GM19463 (cell line): ENCODE measurements at regions not wholly inside any gene's neighbourhood (a gene's known extent, or its start where the extent isn't known, plus 50 kb on each side); places are given as distances from the start of the nearest gene placed in this dataset.

Source experiments
- ATAC-seq: cut with Tn5 transposase; IDR thresholded peaks from one replicate; pipeline ENCODE4 v1.9.1; 2021; ENCODE audit warnings: mild to moderate bottlenecking, moderate library complexity; ENCODE audit not compliant: unreplicated experiment

DNA sequence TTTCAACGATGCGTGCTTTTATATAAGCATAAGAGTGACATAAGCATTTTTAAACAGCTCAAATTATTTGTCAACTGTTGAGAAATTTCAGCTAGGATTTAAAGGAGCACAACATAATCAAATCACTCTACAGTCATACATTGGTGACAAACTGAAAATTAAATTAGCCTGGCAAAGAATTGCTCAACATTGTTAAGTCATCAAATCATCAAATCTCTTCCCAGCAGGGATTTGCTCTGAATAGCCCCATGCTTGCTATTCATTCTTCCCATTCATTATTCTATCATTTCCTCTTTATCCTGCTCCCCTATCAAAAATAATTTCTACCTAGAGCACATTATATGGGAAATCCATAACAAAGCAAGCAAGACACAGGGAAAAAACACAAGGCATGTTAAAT lies 198.7 kb upstream of the LUZP2 start:
- no peak for ATAC-seq

DNA sequence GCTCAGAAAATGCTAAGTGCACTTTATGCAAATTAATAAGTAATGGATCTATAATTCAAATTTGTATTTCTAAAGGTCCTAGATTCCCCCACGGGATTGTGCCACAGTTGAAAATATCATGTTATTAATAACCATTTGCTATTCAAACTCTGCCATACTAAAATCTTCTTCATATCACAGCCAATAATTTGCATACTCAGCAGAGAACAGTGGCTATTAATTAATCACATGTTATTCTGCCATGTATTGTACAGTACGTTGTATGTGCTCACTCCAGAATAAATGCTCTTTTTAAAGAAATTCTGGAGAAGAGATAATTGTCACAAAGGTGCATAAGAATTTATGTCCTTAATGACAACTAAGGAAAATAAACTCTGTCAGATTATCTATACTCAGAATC lies 184.9 kb upstream of the LUZP2 start:
- no peak for ATAC-seq

DNA sequence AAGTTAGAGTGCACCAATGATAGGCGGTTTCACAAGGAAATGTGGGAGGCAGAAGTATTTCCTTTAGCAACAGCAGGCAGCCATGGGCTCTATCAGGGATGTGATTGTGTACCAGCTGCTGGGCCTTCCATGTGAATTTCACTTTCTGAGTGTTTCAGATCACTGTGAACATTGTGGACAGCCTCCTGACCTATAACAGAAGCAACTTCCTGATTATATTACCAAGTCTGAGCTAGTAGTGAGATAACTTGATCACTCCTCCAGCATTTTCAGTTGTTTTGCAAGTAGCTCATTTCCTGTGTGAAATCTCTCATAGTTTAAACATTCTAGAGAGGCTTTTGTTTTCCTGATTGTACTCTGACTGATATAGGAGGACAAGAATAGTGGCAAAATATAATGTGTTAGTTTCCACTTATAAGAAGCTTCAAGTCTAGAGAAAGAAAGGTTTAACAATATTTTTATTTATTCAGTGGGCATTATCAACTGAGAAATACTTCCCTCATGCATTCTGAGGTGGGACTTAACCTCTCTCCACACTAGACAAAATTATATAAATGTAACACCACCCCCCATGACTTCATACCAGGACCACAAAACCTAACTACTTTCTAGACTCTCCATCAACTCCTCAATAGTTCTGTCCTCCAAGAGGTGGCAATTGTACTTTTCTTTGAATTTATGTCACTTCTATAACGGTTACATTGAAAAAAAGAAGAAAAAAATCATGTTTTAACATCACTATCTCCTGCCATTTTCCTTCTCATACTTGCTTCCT lies 184.2 kb upstream of the LUZP2 start:
- no peak for ATAC-seq

DNA sequence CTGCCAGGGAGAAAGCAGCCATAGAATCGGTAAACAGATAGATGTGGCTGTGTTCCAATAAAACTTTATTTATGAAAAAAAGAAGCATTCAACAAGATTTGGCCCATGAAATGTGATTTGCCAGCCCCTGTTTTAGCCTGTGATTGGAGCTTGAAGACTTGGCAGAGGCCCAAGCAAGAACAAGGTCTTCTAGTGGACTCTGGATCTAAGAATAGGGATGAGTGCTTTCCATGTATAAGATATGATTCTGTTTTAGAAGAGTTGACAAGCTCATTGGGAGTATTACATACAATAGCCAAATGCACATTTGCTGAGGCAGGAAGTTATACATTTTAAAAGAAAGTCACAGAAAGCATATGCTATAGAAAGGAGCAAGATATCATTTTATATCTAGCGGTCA lies 175.6 kb upstream of the LUZP2 start:
- ATAC-seq, result no peak

DNA sequence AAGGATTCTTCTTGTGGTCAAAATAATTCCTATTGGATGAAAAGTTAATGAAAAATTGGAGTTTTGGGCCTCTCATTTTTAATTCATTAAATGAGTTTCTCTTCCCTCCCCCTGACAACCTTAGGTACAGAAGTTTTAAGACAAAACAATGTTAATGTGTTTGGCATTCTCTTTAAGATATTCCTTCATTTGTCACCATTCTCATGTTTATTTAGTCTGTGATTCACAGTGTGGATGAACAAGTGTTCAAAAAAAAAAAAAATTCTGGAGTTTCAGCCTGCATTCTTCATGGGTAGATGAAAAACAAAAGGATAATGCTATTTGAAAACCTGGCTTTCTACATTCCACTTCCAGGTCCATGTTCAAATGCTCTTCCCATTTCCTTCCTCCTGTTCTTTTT lies 172.6 kb upstream of the LUZP2 start:
- ATAC-seq, result no peak

DNA sequence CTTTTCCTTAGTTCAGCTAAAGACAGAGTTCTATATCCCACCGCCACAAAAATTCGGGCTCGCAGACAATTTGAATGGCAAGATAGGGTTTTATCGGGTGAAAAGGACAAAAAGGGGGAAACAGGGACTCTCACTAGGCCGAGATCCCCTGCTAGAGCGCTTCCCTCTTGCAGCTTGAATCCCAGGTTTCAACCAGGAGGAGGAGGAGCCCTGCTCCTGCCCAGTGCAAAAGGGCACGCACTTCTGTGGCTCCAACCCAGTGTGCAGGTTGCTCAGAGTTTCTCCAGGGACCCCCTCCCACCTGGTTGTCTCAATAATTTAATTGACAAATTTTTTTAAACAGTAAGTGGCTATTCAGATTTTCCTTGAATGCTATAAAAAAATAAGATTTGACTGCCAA lies 152.6 kb upstream of the LUZP2 start:
- ATAC-seq, result no peak

DNA sequence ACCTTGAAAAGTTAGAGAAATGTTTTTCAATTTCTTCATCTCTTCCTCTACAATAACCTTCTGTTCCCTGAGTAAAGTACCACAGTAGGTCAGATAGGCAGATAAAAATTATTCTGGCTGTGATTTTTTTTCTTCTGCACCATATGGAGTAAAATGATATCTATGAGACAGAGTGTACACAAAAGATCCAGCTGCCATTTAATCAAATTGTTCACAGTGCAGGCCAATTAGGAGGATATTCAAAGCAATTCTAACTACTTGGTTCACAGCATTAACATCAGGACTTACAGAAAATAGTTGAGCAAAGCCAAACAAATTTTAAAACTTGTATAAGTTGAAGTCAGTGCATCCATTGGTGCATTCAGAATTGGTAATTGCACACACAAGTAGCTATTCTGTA lies 147.9 kb upstream of the LUZP2 start:
- no peak for ATAC-seq

DNA sequence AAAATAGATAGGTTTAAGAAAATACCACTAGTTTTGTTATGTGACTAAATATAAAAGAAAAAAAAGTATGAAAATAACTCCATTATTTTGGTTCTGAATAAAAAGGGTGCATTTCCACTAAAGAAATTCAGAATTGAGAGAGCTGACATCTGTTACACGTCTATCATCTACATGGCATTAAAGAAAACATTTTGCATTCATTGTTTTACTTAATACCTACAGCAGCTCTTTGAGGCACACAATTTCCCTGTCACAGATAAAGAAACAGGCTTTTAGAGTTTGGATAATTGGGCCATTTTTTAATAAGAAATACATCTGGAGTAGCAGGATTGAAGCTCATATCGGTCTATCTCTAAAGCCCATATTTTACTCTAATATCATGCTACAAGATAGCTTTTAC lies 145.7 kb upstream of the LUZP2 start:
- ATAC-seq, result no peak

DNA sequence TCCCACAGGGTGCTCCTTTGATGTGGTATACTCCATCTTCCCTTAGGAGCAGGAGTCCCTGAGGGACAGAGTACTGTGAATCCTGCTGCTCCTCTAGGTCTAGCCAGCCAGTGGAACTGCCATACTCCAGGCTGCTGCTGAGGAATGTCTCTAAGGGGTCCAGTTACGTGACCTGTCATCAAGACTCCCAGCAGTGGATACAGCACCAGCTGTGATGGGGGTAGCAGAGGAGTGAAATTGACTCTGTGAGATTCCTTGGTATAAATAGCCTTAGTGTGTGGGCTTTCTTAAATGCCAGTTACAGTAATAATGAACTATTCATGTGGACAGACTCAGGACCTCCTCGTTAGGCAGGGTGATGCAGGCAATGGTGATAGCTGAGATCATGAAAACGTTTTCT lies 140.4 kb upstream of the LUZP2 start:
- no peak for ATAC-seq

DNA sequence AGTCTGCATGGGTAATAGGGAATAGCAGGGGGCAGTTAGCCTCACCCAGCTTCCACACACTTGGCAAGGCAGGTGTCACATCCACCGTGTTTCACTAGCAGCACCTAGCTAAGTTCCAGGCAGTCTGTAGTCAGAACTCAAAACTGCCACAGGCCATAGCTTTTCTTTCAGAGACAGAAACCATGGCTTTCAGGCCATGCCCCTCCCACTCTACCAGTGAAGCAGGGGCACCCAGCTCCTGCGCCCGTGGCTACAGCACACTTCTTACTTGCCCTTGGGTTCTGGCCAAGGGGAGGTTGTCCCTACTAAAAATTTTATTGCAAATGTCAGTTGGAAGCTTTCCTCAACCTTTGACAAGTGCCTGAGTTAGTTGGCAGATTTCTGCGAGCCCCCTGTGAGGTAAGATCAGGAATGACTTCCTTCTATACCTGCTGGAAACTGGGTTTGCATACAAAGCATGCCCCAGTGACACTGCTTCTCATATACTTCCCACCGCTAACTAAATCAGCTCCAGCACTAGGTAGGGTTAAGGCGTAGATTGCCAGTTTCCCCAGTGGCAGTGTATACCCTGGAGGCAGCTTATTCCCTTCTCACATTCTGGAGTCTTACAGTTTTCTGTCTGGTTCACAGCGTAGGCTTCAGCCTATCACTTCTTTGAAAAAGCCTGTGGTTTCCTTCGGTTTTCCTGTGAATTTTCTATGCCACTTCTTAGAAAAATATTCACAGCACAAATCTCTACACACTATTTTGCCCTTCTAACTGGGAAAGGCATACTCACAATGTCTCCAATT lies 139.0 kb upstream of the LUZP2 start:
- ATAC-seq, result no peak

DNA sequence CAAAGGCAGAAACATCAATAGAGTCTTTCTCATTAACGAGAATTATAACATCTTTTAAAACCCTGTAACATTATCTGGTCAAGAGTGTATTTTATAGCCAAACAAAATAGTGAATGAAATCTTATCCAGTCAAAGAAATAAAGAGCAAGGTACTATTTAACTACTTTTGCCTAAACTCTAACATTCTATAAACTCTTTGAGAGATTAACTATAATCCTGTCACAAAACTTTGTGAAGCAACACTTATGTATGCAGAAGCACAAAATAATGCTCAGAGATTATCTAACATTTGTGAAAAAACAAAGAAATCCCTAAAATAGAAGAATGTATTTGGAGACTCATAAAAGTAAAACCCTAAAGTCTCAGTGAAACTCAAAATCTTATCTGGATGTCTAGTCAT lies 124.4 kb upstream of the LUZP2 start:
- no peak for ATAC-seq

DNA sequence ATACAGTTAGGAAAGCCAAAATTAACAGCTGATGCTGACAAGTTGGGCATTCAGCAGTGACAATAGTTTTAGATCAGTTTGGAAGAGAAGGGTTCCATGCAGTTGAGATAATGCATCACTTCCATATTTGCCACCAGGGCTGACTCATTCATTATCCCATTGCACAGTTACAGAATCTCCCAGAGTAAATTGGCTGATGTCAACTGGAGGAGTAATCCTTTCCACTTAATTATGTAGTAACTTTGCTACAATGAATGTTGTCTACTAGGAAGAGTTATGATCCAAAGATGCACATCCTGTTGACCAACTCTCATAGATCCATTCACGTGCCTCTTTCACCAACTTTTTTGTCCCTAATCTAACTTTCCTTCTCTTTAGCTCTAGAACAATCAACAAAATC lies 123.3 kb upstream of the LUZP2 start:
- ATAC-seq, result no peak

DNA sequence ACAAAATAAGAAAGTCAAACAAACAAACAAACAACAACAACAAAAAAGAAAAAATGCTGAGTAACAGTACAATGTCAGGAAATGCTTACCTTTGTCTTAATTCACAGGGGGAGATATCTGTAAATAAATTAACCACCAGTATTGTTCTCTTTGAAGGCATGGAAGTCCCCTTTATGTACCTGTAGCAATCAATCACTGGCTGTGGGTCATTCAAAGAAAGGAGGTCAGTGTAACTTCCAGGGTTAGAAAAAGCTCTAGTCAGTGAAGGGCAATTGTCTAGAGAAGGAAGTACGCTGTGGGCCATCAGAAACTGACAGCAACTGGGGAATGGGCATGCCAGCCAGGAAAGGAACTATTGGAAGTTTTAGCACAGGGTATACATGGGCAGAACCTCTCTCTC lies 121.5 kb upstream of the LUZP2 start:
- no peak for ATAC-seq

DNA sequence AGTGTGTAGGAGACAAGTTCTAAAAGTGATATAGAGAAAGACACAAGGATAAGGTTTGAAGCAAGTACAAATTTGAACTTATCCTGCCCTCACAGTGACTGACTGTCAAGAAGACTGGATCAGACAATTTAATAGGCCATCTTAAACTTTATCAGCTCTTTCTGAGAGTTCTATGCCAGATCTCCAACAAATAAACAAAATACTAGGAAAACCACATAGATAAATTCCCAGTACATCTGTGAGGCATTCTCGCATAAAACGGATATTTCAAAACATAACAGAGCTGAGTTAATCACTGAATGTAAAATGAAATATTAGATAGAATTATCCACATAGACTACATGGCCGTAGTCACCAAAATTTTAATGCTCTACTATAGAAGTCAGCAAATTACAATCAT lies 120.9 kb upstream of the LUZP2 start:
- ATAC-seq, result no peak

DNA sequence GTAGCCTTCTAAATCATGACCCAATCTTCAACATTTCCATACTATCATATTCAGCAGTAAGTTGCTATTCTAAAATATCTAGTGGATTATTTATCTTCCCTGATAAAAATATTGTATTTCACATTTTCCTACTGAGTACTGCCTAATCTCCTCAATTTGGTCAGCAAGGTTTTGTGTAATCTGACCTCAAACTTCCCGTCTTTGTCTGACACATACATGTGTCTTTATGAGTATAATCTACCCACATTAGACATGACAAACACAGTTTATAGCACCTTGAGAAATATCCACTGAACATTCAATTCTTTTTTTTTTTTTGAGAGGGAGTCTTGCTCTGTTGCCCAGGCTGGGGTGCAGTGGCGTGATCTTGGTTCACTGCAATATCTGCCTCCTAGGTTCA lies 113.7 kb upstream of the LUZP2 start:
- ATAC-seq, result no peak

DNA sequence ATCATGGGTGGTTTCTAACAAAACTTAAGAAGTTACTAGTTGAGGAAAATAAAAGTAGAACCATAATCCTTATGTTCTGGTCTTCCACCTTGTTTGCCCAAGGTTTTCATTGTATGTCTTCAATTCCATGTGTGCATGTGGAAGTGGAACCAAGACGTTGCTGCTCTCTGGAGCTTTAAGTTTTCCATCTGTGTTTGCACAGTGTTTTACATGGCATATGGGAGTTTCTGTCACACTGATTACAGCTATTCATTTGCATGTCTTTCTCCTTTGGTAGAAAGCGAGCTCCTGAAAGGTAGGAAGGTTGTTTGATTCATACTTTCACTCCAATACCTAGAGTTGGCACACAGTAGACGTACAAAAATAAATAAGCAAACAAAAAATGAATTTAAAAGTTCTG lies 112.6 kb upstream of the LUZP2 start:
- ATAC-seq, result no peak

DNA sequence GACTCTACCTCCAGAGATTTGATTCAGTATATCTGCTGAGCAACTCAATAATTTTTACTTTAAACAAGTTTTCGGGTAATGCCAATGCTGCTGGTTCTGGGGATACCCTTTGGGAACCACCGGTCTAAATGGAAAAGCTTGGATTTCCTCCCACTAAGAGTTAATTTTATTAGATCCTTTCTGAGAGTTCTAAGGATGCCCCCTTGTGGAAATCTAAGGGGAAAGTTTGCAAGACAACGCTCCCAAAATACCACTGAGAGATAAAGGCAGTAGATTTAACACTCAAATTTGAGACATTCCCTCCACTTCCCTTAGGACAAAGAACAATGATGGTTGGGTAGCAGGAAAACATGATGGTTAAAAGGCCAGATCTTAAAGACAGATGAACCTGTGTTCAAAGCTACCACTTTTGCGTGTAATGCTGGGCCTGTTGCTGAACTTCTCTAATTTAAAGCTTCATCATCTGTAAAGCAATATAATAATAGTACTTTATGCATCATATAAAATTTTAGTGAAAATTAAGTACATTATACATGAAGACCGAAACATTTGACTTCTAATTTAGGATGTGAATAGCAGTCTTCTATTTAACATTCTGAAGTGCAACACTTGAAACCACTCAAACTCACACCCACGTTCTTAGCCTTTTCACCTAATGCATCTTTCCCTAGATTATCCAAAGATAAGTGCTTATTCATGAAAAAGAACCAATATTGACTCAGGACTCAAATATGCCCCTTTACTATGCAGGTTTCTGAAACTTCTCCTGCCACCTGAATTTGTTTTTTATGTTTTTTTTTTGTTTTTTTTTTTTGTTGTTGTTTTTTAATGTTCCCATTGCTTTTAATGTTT lies 110.1 kb upstream of the LUZP2 start:
- ATAC-seq, result no peak

DNA sequence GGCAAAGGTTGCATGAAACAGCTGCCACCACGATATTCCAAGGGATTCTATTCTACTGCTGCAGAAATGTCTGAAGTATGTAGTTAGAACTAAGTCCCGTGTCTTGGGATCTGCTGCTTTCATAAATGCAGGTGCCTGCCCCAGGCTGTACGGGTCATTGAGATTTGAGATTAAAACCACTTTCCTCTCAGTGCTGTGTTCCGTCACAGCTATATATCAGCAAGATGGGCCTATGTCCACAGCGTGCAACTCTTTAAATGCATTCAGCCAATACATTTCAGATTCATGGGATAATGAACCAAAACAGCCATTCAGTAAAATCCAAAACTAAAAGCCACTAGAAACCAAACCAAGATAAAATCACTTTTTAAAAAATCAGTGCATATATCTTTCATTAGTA lies 107.3 kb upstream of the LUZP2 start:
- ATAC-seq, result no peak

DNA sequence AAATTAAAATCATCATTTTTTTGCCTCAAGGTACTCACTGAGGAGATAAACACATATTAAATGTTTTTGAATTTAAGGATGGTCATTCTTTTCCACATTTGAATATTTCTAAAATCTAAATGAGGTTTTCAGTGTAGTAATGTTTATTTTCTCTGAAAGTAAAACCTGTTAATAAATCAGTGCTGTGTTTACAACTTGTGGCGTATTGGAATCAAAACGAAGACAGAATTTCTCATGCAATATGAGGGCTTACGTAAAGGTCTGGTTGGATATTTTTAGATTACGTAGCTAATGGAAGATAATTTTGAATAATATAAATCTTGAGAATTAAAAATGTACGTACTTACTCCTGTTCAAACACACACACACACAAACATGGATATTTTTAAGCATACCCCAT lies 106.8 kb upstream of the LUZP2 start:
- no peak for ATAC-seq

DNA sequence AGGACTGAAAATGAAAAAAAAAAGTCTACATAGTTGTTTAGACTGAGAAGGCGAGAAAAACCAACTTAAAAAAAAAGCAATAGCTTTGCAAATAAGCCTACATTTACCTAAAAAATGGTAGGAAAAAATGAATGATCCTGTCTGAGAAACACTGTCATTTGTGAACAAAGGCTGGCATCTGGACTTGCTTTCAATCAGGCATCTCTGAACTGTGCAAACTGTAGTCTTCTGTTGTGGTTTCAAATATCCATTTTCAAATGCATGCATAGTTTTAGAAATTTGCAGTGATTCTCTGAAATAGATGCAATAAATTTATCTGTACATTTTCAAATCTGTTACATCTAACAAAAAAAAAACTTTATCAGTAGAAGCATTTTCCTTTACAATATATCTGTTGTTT lies 106.1 kb upstream of the LUZP2 start:
- no peak for ATAC-seq

DNA sequence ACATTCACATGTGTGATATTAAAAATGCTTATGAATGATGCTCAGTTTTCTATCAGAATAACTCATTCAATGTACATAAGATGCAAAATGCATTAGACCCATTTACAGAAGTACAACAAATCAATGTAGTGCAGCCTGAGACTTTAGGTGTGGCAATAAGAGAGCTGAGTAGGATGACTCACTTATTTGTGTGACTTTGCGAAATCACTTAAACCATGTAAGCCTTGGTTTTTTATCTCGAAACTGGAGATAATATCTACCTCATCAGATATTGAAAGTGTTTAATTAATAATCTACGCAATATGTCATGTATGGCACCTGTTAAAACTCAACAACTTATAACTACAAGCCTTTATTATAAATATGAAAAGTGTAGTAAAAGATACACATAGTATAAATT lies 105.7 kb upstream of the LUZP2 start:
- ATAC-seq, result no peak
